ENCODE measurements at regions not wholly inside any gene's neighbourhood (a gene's known extent, or its start where the extent isn't known, plus 50 kb on each side); places are given as distances from the start of the nearest gene placed in this dataset.

DNA sequence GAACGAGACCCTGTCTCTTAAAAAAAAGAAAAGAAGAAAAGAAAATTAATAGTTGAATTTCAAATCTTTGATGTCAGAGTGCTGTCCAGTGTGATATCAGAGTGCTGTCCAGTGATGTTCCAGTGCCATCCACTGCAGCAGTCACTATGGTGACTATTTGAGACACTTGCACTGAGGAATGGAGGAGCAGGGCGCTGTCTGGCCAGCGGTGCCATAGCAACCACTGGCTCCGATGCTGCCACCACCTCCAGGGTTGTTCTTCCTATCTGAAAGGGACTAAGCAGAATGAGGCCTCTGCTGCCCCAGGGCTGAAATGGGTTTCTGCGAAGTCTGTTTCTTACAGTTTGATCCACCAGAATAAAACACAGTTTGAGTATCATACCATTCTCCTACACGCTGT lies 272.9 kb downstream of the NUAK1 start:
- TF ChIP-seq JUND (CRISPR knock-in tag; IDR thresholded peaks at IDR 0.05) (no peak), U2AF1 (optimal IDR thresholded peaks at IDR 0.05; ENCODE audit: low read depth, low read length) (no peak), HMG20A (CRISPR knock-in tag; IDR thresholded peaks at IDR 0.05; ENCODE audit: borderline replicate concordance) (no peak), FOSL1 (CRISPR knock-in tag; IDR thresholded peaks at IDR 0.05; ENCODE audit: borderline replicate concordance) (no peak), ETV6 (CRISPR knock-in tag; conservative IDR thresholded peaks at IDR 0.05) (no peak), FOXM1 (CRISPR knock-in tag; IDR thresholded peaks at IDR 0.05) (no peak), TCF7L2 (IDR thresholded peaks at IDR 0.05; ENCODE audit: low read depth, low read length) (no peak), POLR2AphosphoS5 (IDR thresholded peaks at IDR 0.05; ENCODE audit: low read depth, low read length) (no peak)
- TF ChIP-seq, protein P1, sequence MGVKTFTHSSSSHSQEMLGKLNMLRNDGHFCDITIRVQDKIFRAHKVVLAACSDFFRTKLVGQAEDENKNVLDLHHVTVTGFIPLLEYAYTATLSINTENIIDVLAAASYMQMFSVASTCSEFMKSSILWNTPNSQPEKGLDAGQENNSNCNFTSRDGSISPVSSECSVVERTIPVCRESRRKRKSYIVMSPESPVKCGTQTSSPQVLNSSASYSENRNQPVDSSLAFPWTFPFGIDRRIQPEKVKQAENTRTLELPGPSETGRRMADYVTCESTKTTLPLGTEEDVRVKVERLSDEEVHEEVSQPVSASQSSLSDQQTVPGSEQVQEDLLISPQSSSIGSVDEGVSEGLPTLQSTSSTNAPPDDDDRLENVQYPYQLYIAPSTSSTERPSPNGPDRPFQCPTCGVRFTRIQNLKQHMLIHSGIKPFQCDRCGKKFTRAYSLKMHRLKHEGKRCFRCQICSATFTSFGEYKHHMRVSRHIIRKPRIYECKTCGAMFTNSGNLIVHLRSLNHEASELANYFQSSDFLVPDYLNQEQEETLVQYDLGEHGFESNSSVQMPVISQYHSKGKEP (CRISPR knock-in tag; IDR thresholded peaks at IDR 0.05) = no peak
- TF ChIP-seq, protein P2, sequence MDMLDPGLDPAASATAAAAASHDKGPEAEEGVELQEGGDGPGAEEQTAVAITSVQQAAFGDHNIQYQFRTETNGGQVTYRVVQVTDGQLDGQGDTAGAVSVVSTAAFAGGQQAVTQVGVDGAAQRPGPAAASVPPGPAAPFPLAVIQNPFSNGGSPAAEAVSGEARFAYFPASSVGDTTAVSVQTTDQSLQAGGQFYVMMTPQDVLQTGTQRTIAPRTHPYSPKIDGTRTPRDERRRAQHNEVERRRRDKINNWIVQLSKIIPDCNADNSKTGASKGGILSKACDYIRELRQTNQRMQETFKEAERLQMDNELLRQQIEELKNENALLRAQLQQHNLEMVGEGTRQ (IDR thresholded peaks at IDR 0.05; ENCODE audit: low read depth, low read length) = no peak
- TF ChIP-seq, protein P2 (CRISPR knock-in tag; IDR thresholded peaks at IDR 0.05; ENCODE audit: borderline replicate concordance) = no peak
- TF ChIP-seq, protein P3, sequence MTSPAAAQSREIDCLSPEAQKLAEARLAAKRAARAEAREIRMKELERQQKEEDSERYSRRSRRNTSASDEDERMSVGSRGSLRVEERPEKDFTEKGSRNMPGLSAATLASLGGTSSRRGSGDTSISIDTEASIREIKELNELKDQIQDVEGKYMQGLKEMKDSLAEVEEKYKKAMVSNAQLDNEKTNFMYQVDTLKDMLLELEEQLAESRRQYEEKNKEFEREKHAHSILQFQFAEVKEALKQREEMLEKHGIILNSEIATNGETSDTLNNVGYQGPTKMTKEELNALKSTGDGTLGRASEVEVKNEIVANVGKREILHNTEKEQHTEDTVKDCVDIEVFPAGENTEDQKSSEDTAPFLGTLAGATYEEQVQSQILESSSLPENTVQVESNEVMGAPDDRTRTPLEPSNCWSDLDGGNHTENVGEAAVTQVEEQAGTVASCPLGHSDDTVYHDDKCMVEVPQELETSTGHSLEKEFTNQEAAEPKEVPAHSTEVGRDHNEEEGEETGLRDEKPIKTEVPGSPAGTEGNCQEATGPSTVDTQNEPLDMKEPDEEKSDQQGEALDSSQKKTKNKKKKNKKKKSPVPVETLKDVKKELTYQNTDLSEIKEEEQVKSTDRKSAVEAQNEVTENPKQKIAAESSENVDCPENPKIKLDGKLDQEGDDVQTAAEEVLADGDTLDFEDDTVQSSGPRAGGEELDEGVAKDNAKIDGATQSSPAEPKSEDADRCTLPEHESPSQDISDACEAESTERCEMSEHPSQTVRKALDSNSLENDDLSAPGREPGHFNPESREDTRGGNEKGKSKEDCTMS (CRISPR knock-in tag; conservative IDR thresholded peaks at IDR 0.05) = no peak
